ENCODE measurements at regions not wholly inside any gene's neighbourhood (a gene's known extent, or its start where the extent isn't known, plus 50 kb on each side); places are given as distances from the start of the nearest gene placed in this dataset.

- H3K9me3 ChIP-seq, result no peaks in the 10 kb centered on the region
- H3K4me1 ChIP-seq, result no peaks in the 10 kb centered on the region
- no peak for DNase-seq
- no peaks in the 10 kb centered on the region for H3K27me3 ChIP-seq
- TF ChIP-seq POLR2A (IDR thresholded peaks at IDR 0.05) (no peak), CTCF (IDR thresholded peaks at IDR 0.05) (no peak)
- no peak overlapping the region for H3K27ac ChIP-seq
- no peaks in the 10 kb centered on the region for H3K36me3 ChIP-seq
- intact Hi-C loops (cut with DNase I; ENCODE audit: low total_unique reads), result no loop called here
- no peak overlapping the region for H3K4me3 ChIP-seq
Measured at GRCh38 chr10:108070789-108071188, 906.3 kb upstream of the SORCS1 start.

GRCh38 chr10:108069096-108069495, 904.6 kb upstream of the SORCS1 start:
- H3K36me3 ChIP-seq, result no peaks in the 10 kb centered on the region
- no peak for TF ChIP-seq POLR2A (IDR thresholded peaks at IDR 0.05)
- no peak overlapping the region for H3K4me3 ChIP-seq
- no peaks in the 10 kb centered on the region for H3K27me3 ChIP-seq
- no peak for DNase-seq
- H3K9me3 ChIP-seq, result no peaks in the 10 kb centered on the region
- no peaks in the 10 kb centered on the region for H3K4me1 ChIP-seq
- H3K27ac ChIP-seq, result no peak overlapping the region
- intact Hi-C loops (cut with DNase I; ENCODE audit: low total_unique reads), result no loop called here

GRCh38 chr10:108064746-108065260, 900.3 kb upstream of the SORCS1 start:
- Histone ChIP-seq H3K4me3 (no peak overlapping the region), H3K27ac (no peak overlapping the region), H3K36me3 (no peaks in the 10 kb centered on the region), H3K27me3 (no peaks in the 10 kb centered on the region), H3K4me1 (no peaks in the 10 kb centered on the region), H3K9me3 (no peaks in the 10 kb centered on the region)
- no peak for DNase-seq
- intact Hi-C loops (cut with DNase I; ENCODE audit: low total_unique reads), result no loop called here
- TF ChIP-seq CTCF (IDR thresholded peaks at IDR 0.05), result no peak
- TF ChIP-seq POLR2A (IDR thresholded peaks at IDR 0.05), result no peak

- H3K27ac ChIP-seq, result no peak overlapping the region
- H3K9me3 ChIP-seq, result no peaks in the 10 kb centered on the region
- H3K27me3 ChIP-seq, result no peaks in the 10 kb centered on the region
- no peaks in the 10 kb centered on the region for H3K4me1 ChIP-seq
- no peak for DNase-seq
- H3K36me3 ChIP-seq, result no peaks in the 10 kb centered on the region
- TF ChIP-seq POLR2A (IDR thresholded peaks at IDR 0.05) (no peak), CTCF (IDR thresholded peaks at IDR 0.05) (no peak)
- H3K4me3 ChIP-seq, result no peak overlapping the region
- intact Hi-C loops (cut with DNase I; ENCODE audit: low total_unique reads), result no loop called here
Measured at GRCh38 chr10:108060246-108060645, 895.7 kb upstream of the SORCS1 start.

- intact Hi-C loops (cut with DNase I; ENCODE audit: low total_unique reads), result no loop called here
- no peak for DNase-seq
- TF ChIP-seq POLR2A (IDR thresholded peaks at IDR 0.05) (no peak), CTCF (IDR thresholded peaks at IDR 0.05) (no peak)
- Histone ChIP-seq H3K9me3 (no peaks in the 10 kb centered on the region), H3K4me3 (no peak overlapping the region), H3K27ac (no peak overlapping the region), H3K27me3 (no peaks in the 10 kb centered on the region), H3K4me1 (no peaks in the 10 kb centered on the region), H3K36me3 (no peaks in the 10 kb centered on the region)
Measured at GRCh38 chr10:108055506-108055905, 891.0 kb upstream of the SORCS1 start.

- no peak overlapping the region for H3K4me3 ChIP-seq
- no peak for DNase-seq
- TF ChIP-seq POLR2A (IDR thresholded peaks at IDR 0.05) (no peak), CTCF (IDR thresholded peaks at IDR 0.05) (no peak)
- H3K36me3 ChIP-seq, result no peaks in the 10 kb centered on the region
- H3K27ac ChIP-seq, result no peak overlapping the region
- intact Hi-C loops (cut with DNase I; ENCODE audit: low total_unique reads), result no loop called here
- H3K9me3 ChIP-seq, result no peaks in the 10 kb centered on the region
- H3K27me3 ChIP-seq, result no peaks in the 10 kb centered on the region
- no peaks in the 10 kb centered on the region for H3K4me1 ChIP-seq
Measured at GRCh38 chr10:108052981-108053380, 888.5 kb upstream of the SORCS1 start.

Measured in uterus (tissue), 3 donors.